OCI-LY3 (cell line): ENCODE measurements at regions not wholly inside any gene's neighbourhood (a gene's known extent, or its start where the extent isn't known, plus 50 kb on each side); places are given as distances from the start of the nearest gene placed in this dataset.

Experiments used
- H2AFZ ChIP-seq: fragments of 200-600, 300-600 bp; shearing (Covaris generic); 2 replicates; pipeline ENCODE4 v1.6.0; 2014; ENCODE audit warnings: antibody characterized with exemption, low read depth, low read length
- H3K27ac ChIP-seq: fragments of 200-600, 300-600 bp; sonication (generic); 2 replicates; pipeline ENCODE4 v1.5.1; 2014; ENCODE audit warnings: mild to moderate bottlenecking, low read length, moderate library complexity, mixed read lengths
- H3K27me3 ChIP-seq: fragments of 200-600, 300-600 bp; sonication (generic); 2 replicates; pipeline ENCODE4 v1.6.1; 2014; ENCODE audit warnings: low read depth, low read length, mixed read lengths
- H3K36me3 ChIP-seq: fragments of 200-600, 300-600 bp; sonication (generic); replicated peaks from 2 replicates; pipeline ENCODE3; 2014; ENCODE audit warnings: low read depth, low read length, mixed read lengths
- H3K4me1 ChIP-seq: fragments of 300-600, 200-600 bp; sonication (generic); 2 replicates; pipeline ENCODE4 v1.6.1; 2014; ENCODE audit warnings: low read length, mixed read lengths
- H3K4me2 ChIP-seq: fragments of 200-600, 300-600 bp; sonication (generic); 2 replicates; pipeline ENCODE4 v1.6.1; 2014; ENCODE audit warnings: low read length, mixed read lengths
- H3K4me3 ChIP-seq: fragments of 300-600, 200-600 bp; sonication (generic); 2 replicates; pipeline ENCODE4 v1.5.1; 2014; ENCODE audit warnings: antibody characterized with exemption, mild to moderate bottlenecking, low read length, moderate library complexity
- H3K79me2 ChIP-seq: fragments of 300-600, 200-600 bp; shearing (Covaris generic); 2 replicates; pipeline ENCODE4 v1.6.1; 2014; ENCODE audit warnings: mild to moderate bottlenecking, low read length, mixed read lengths
- H3K9ac ChIP-seq: fragments of 300-600, 200-600 bp; shearing (Covaris generic); 2 replicates; pipeline ENCODE4 v1.6.0; 2014; ENCODE audit warnings: mild to moderate bottlenecking, low read length, moderate library complexity
- H3K9me3 ChIP-seq: fragments of 200-600, 300-600 bp; shearing (Covaris generic); 2 replicates; pipeline ENCODE4 v1.6.1; 2014; ENCODE audit warnings: low read length, mixed read lengths; ENCODE audit not compliant: insufficient read depth
- H4K20me1 ChIP-seq: fragments of 200-600, 300-600 bp; sonication (generic); 2 replicates; pipeline ENCODE4 v1.6.1; 2016; ENCODE audit warnings: low read length, mixed read lengths; ENCODE audit not compliant: insufficient read depth
- EZH2phosphoT487 ChIP-seq: fragments of 200-600 bp; shearing (Covaris generic); IDR thresholded peaks from 2 replicates; pipeline ENCODE4 v1.6.1; 2018; ENCODE audit warnings: antibody characterized with exemption, mixed run types, low read depth
- TF ChIP-seq, protein P1 (sequence below): fragments of 200-600, 300-600 bp; sonication (generic); IDR thresholded peaks from 2 replicates; pipeline ENCODE4 v1.5.1; 2014; ENCODE audit warnings: antibody characterized with exemption, low read length, low read depth

DNA sequence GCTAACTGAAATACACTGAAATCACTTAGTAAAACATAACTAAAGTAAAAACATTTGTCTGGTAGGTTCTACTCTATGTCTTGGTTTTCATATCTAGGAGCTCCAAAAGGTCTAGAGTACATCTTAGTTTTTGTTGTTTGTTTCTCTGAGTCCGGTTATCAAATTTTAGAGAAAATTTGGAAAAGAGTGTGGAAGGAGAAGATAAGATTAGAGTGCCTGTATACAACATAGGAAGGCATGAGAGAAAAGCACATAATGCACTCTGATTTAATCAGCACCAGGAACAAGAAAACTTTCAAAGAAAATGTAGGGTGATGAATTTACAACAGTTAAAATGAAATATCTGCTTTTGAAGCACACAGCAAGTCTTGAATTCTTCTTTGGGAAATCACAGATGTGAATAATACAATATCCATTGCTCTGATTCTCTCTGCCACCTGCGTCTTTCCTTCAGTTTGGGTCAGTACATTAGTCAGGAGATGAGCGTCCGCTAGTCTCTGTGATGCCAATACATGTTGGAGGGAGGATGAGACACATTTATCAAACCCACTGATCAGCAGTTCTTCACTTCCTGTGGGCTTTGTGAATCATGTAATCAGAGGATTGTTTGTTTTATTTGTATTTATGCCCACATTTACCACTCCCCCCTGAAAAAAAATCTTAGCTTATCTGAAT, 477.8 kb upstream of the GCFC2 start:
- H3K79me2 ChIP-seq = no peaks in the 10 kb centered on the region
- H3K4me3 ChIP-seq = no peak overlapping the region
- no peak overlapping the region for H3K27ac ChIP-seq
- no peaks in the 10 kb centered on the region for H3K36me3 ChIP-seq
- no peak overlapping the region for H2AFZ ChIP-seq
- H3K9ac ChIP-seq = no peak overlapping the region
- TF ChIP-seq EZH2phosphoT487 = no peak
- TF ChIP-seq, protein P1, sequence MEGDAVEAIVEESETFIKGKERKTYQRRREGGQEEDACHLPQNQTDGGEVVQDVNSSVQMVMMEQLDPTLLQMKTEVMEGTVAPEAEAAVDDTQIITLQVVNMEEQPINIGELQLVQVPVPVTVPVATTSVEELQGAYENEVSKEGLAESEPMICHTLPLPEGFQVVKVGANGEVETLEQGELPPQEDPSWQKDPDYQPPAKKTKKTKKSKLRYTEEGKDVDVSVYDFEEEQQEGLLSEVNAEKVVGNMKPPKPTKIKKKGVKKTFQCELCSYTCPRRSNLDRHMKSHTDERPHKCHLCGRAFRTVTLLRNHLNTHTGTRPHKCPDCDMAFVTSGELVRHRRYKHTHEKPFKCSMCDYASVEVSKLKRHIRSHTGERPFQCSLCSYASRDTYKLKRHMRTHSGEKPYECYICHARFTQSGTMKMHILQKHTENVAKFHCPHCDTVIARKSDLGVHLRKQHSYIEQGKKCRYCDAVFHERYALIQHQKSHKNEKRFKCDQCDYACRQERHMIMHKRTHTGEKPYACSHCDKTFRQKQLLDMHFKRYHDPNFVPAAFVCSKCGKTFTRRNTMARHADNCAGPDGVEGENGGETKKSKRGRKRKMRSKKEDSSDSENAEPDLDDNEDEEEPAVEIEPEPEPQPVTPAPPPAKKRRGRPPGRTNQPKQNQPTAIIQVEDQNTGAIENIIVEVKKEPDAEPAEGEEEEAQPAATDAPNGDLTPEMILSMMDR = no peak
- H3K9me3 ChIP-seq = no peaks in the 10 kb centered on the region
- no peaks in the 10 kb centered on the region for H4K20me1 ChIP-seq
- no peak overlapping the region for H3K4me2 ChIP-seq
- H3K4me1 ChIP-seq = no peaks in the 10 kb centered on the region
- H3K27me3 ChIP-seq = no peaks in the 10 kb centered on the region

DNA sequence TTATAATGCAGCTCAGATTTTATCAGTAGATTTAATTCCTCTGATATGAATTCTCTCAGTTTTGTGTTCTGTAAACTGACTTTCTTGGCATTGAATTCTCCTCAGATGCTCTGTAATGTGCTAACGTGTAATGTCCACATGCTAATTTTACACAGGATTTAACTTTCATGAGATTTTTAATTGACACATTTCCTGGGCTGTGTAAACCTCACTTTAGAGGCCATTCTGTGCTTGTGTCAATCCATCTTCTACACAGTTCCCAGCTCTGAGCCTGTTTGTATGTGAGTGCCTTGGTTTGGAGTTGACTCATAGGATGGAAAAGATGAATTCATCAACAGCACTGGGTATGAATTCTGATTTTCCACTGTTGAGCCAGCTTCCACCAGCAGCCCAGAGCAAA, 476.7 kb upstream of the GCFC2 start:
- no peak overlapping the region for H2AFZ ChIP-seq
- H3K27me3 ChIP-seq = no peaks in the 10 kb centered on the region
- no peak overlapping the region for H3K4me2 ChIP-seq
- H3K36me3 ChIP-seq = no peaks in the 10 kb centered on the region
- H3K9ac ChIP-seq = no peak overlapping the region
- no peaks in the 10 kb centered on the region for H3K4me1 ChIP-seq
- no peaks in the 10 kb centered on the region for H3K79me2 ChIP-seq
- H4K20me1 ChIP-seq = no peaks in the 10 kb centered on the region
- no peak overlapping the region for H3K27ac ChIP-seq
- no peak for TF ChIP-seq EZH2phosphoT487
- TF ChIP-seq, protein P1 = no peak
- H3K9me3 ChIP-seq = no peaks in the 10 kb centered on the region
- H3K4me3 ChIP-seq = no peak overlapping the region

DNA sequence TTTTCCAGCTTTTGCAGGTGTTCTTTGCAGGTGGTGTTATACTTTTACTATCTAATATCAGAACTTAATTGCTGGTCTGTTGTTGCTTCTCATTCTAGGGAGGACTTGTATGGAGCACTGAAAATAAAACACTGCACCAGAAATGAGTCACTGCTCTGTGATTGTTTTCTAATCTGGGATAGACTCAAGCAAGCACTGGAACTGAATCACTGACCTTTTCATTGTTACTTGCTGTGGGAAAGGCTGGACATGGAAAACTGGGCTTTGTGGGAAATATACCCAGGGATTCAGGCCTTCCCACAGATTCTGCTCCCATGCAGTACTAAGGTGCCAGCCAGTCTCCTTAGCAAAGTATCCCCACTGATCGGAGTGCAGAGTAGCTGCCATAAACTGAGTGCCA, 470.0 kb upstream of the GCFC2 start:
- Histone ChIP-seq H3K79me2 (no peaks in the 10 kb centered on the region), H2AFZ (no peak overlapping the region), H3K4me1 (no peaks in the 10 kb centered on the region), H4K20me1 (no peaks in the 10 kb centered on the region), H3K36me3 (no peaks in the 10 kb centered on the region), H3K27ac (no peak overlapping the region), H3K27me3 (no peaks in the 10 kb centered on the region), H3K9ac (no peak overlapping the region), H3K4me3 (no peak overlapping the region), H3K4me2 (no peak overlapping the region), H3K9me3 (peaks cover 2% of the 10 kb centered on the region; the same call in 1 of the 2 replicates)
- TF ChIP-seq, protein P1 = no peak
- no peak for TF ChIP-seq EZH2phosphoT487

DNA sequence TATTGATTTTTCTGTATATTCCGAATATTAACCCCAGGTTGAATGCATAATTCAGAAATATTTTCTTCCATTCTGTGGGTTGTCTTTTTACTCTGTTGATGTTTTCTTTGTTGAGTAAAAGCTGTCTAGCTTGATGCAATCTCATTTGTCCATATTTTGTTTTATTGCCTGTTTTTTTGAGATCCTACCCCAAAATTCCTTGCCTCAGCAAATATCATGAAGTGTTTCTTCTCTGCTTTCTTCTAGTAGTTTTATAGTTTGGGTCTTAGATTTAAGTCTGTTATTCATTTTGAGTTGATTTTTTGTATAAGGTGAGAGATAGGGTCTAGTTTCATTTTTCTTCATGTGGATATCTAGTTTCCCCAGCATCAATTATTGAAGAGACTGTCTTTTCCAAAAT, 467.9 kb upstream of the GCFC2 start:
- no peak overlapping the region for H3K4me2 ChIP-seq
- H3K79me2 ChIP-seq = no peaks in the 10 kb centered on the region
- no peaks in the 10 kb centered on the region for H3K27me3 ChIP-seq
- no peaks in the 10 kb centered on the region for H4K20me1 ChIP-seq
- no peak overlapping the region for H2AFZ ChIP-seq
- no peak overlapping the region for H3K4me3 ChIP-seq
- no peak overlapping the region for H3K9ac ChIP-seq
- peaks cover 2% of the 10 kb centered on the region; the same call in 1 of the 2 replicates for H3K9me3 ChIP-seq
- no peaks in the 10 kb centered on the region for H3K36me3 ChIP-seq
- H3K4me1 ChIP-seq = no peaks in the 10 kb centered on the region
- no peak for TF ChIP-seq EZH2phosphoT487
- TF ChIP-seq, protein P1 = no peak
- no peak overlapping the region for H3K27ac ChIP-seq
